ENCODE measurements at regions not wholly inside any gene's neighbourhood (a gene's known extent, or its start where the extent isn't known, plus 50 kb on each side); places are given as distances from the start of the nearest gene placed in this dataset.

DNA sequence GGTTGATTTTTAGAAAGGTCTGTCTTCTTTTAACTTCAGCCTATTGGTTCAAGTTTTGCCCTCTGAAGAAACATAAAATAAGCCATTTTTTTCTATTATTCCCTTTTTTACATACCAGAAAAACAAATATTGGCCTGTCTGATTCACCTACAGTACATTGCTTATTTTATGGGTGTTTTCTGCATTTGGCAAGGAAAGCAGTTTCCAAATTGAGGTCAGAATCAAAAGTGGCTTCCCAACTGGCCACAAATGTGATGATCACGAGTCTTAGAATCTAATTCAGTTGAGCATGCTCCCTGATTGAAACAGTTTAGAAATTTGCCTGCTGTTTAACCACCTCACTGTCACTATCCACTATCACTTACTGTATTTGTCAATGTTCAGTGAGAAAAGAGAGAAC, 106.9 kb upstream of the CHMP2B start:
- TF ChIP-seq, protein P1, sequence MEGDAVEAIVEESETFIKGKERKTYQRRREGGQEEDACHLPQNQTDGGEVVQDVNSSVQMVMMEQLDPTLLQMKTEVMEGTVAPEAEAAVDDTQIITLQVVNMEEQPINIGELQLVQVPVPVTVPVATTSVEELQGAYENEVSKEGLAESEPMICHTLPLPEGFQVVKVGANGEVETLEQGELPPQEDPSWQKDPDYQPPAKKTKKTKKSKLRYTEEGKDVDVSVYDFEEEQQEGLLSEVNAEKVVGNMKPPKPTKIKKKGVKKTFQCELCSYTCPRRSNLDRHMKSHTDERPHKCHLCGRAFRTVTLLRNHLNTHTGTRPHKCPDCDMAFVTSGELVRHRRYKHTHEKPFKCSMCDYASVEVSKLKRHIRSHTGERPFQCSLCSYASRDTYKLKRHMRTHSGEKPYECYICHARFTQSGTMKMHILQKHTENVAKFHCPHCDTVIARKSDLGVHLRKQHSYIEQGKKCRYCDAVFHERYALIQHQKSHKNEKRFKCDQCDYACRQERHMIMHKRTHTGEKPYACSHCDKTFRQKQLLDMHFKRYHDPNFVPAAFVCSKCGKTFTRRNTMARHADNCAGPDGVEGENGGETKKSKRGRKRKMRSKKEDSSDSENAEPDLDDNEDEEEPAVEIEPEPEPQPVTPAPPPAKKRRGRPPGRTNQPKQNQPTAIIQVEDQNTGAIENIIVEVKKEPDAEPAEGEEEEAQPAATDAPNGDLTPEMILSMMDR (IDR thresholded peaks at IDR 0.05), result no peak
- no peak for TF ChIP-seq POLR2A (IDR thresholded peaks at IDR 0.05)

Data from tibial nerve (tissue), 3 donors.